ENCODE measurements at regions not wholly inside any gene's neighbourhood (a gene's known extent, or its start where the extent isn't known, plus 50 kb on each side); places are given as distances from the start of the nearest gene placed in this dataset.

DNA sequence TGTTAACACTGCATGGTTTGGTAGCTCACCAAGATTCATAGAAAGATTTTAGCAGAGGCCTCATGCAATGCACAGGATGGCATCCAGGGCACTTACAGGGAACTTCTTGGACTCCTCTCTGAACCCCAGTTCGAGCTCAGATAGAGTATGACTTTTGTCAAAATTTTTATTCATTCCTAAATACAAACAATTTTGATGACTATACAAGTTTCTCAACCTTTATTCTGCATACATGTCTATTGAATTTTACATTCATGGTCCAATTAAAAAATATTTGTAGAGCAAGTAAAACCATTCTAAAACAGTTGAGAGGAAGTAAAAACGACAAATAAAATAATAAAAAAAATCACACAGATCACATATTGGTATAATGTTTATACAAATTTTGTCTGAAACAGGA is 219.0 kb upstream of the MAN1A1 start:
- Histone ChIP-seq H2AK5ac (ENCODE audit: low read length) (no peak overlapping the region), H3K18ac (ENCODE audit: low read length) (no peak overlapping the region), H3K4me2 (ENCODE audit: low read length) (no peak overlapping the region), H3K56ac (ENCODE audit: low read length) (no peak overlapping the region), H3K4me3 (ENCODE audit: low read length) (no peak overlapping the region), H3K4ac (ENCODE audit: low read depth, low read length) (no peak overlapping the region), H4K8ac (ENCODE audit: low read depth, low read length) (no peak overlapping the region), H2BK120ac (ENCODE audit: low read depth, low read length) (no peak overlapping the region), H3K27me3 (ENCODE audit: insufficient read depth, low read length, poor library complexity) (no peaks in the 10 kb centered on the region), H4K5ac (ENCODE audit: low read length) (no peak overlapping the region), H3K9ac (ENCODE audit: low read length) (no peak overlapping the region), H3K36me3 (ENCODE audit: control insufficient read depth, insufficient read depth, low read length) (no peaks in the 10 kb centered on the region), H3K4me1 (ENCODE audit: control insufficient read depth, low read depth, low read length) (no peaks in the 10 kb centered on the region), H2BK15ac (replicated peaks; ENCODE audit: low read depth) (no peak overlapping the region), H2BK5ac (ENCODE audit: low read length) (no peak overlapping the region), H3K23ac (ENCODE audit: low read length) (no peak overlapping the region), H3K79me2 (ENCODE audit: control insufficient read depth, insufficient read depth, low read length) (no peaks in the 10 kb centered on the region), H3K27ac (ENCODE audit: low read depth, low read length) (no peak overlapping the region), H3K79me1 (ENCODE audit: low read length) (no peaks in the 10 kb centered on the region)
- WGBS (ENCODE audit: extremely low coverage, insufficient coverage, low lambda C conversion rate), result no CpG with 5 or more reads among the region's 2 CpGs
- DNase-seq, result no peak

DNA sequence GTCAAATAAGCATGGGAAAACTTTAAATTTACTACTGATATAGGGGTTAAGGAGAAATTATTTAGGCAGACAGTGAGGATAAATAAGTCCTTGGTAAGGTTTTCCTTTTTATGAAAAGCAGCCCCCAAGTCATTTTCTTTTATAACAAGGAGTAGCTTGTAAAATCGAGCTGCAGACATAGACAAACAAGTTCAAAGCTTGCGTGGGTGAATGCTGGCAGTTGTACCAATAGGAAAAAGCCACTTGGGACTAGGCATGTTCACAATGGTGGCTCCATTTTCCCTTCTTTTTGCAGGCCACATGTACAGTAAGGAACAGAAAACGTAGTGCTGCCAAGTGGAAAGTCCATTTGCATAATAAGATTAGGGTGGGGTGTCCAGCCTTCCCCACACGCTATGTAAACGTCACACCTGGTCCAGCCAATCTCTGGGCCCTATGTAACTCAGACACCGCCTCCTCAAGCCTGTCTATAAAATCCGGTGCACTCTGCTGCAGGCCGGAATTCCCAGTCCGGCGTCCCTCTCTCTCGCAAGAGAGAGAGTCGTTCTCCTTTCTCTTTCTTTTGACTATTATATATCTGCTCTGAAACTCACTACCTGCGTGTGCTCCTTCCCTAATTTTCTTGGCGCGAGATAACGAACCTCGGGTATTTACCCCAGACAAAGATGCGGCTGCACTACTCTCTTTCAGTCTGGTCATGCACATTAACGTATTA is 217.1 kb upstream of the MAN1A1 start:
- H4K5ac ChIP-seq (ENCODE audit: low read length), result no peak overlapping the region
- no CpG with 5 or more reads among the region's 19 CpGs for WGBS (ENCODE audit: extremely low coverage, insufficient coverage, low lambda C conversion rate)
- H2BK120ac ChIP-seq (ENCODE audit: low read depth, low read length), result no peak overlapping the region
- no peaks in the 10 kb centered on the region for H3K36me3 ChIP-seq (ENCODE audit: control insufficient read depth, insufficient read depth, low read length)
- no peak overlapping the region for H4K8ac ChIP-seq (ENCODE audit: low read depth, low read length)
- H3K9ac ChIP-seq (ENCODE audit: low read length), result no peak overlapping the region
- H2BK5ac ChIP-seq (ENCODE audit: low read length), result no peak overlapping the region
- no peak overlapping the region for H3K18ac ChIP-seq (ENCODE audit: low read length)
- H3K27ac ChIP-seq (ENCODE audit: low read depth, low read length), result no peak overlapping the region
- H3K4me3 ChIP-seq (ENCODE audit: low read length), result no peak overlapping the region
- H3K4me2 ChIP-seq (ENCODE audit: low read length), result no peak overlapping the region
- no peak overlapping the region for H3K56ac ChIP-seq (ENCODE audit: low read length)
- no peaks in the 10 kb centered on the region for H3K79me2 ChIP-seq (ENCODE audit: control insufficient read depth, insufficient read depth, low read length)
- H3K79me1 ChIP-seq (ENCODE audit: low read length), result no peaks in the 10 kb centered on the region
- no peak overlapping the region for H3K23ac ChIP-seq (ENCODE audit: low read length)
- no peak for DNase-seq
- H3K4me1 ChIP-seq (ENCODE audit: control insufficient read depth, low read depth, low read length), result no peaks in the 10 kb centered on the region
- no peak overlapping the region for H2BK15ac ChIP-seq (replicated peaks; ENCODE audit: low read depth)
- no peak overlapping the region for H2AK5ac ChIP-seq (ENCODE audit: low read length)
- no peaks in the 10 kb centered on the region for H3K27me3 ChIP-seq (ENCODE audit: insufficient read depth, low read length, poor library complexity)
- H3K4ac ChIP-seq (ENCODE audit: low read depth, low read length), result no peak overlapping the region

DNA sequence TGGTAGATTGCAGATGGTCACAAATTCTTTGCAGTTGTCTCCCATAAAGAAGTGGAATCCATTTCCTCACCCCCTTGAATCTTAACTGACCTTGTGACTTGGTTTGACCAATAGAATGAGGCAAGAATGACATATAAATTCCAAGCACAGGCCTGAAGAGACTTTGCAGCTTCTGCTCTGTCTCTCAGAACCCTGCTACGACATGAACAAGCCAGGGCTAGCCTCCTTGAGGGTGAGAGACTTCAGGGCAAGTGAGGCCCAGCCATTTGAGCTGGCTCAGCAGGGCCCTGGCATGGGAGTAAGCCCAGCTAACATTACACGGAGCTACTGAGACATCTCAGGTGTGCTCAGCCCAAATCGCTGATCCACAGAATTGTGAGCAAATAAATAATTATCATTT is 216.3 kb upstream of the MAN1A1 start:
- Histone ChIP-seq H2AK5ac (ENCODE audit: low read length) (no peak overlapping the region), H2BK15ac (replicated peaks; ENCODE audit: low read depth) (no peak overlapping the region), H3K18ac (ENCODE audit: low read length) (no peak overlapping the region), H3K36me3 (ENCODE audit: control insufficient read depth, insufficient read depth, low read length) (no peaks in the 10 kb centered on the region), H3K4me2 (ENCODE audit: low read length) (no peak overlapping the region), H3K4me3 (ENCODE audit: low read length) (no peak overlapping the region), H3K56ac (ENCODE audit: low read length) (no peak overlapping the region), H4K8ac (ENCODE audit: low read depth, low read length) (no peak overlapping the region), H3K79me2 (ENCODE audit: control insufficient read depth, insufficient read depth, low read length) (no peaks in the 10 kb centered on the region), H2BK120ac (ENCODE audit: low read depth, low read length) (no peak overlapping the region), H3K79me1 (ENCODE audit: low read length) (no peaks in the 10 kb centered on the region), H4K5ac (ENCODE audit: low read length) (no peak overlapping the region), H3K27me3 (ENCODE audit: insufficient read depth, low read length, poor library complexity) (no peaks in the 10 kb centered on the region), H3K4ac (ENCODE audit: low read depth, low read length) (no peak overlapping the region), H3K9ac (ENCODE audit: low read length) (no peak overlapping the region), H3K27ac (ENCODE audit: low read depth, low read length) (no peak overlapping the region), H3K4me1 (ENCODE audit: control insufficient read depth, low read depth, low read length) (no peaks in the 10 kb centered on the region), H3K23ac (ENCODE audit: low read length) (no peak overlapping the region), H2BK5ac (ENCODE audit: low read length) (no peak overlapping the region)
- no peak for DNase-seq
- WGBS (ENCODE audit: extremely low coverage, insufficient coverage, low lambda C conversion rate), result no CpG with 5 or more reads among the region's 3 CpGs

DNA sequence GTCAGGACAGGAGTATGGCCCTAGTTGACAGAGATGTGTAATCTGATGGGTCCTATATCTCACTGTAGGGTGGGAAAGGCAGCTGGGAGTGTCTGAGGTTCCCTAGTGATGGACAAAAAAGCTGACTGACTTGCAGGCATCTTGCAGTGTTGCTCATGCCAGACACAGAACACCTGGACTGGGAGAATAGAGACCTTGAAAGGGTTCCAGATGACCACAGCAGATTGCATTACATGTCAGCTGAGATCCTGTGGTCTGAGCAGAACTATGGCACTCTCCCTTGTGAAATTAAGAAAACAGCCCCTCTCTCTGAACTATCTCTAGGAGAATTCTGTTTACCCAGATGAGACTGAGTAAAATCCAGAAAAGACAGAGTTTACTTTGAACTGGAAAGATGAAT is 212.6 kb upstream of the MAN1A1 start:
- Histone ChIP-seq H4K8ac (ENCODE audit: low read depth, low read length) (no peak overlapping the region), H2BK15ac (replicated peaks; ENCODE audit: low read depth) (no peak overlapping the region), H3K27ac (ENCODE audit: low read depth, low read length) (no peak overlapping the region), H3K4me3 (ENCODE audit: low read length) (no peak overlapping the region), H3K36me3 (ENCODE audit: control insufficient read depth, insufficient read depth, low read length) (no peaks in the 10 kb centered on the region), H3K18ac (ENCODE audit: low read length) (no peak overlapping the region), H2BK120ac (ENCODE audit: low read depth, low read length) (no peak overlapping the region), H3K79me2 (ENCODE audit: control insufficient read depth, insufficient read depth, low read length) (no peaks in the 10 kb centered on the region), H3K23ac (ENCODE audit: low read length) (no peak overlapping the region), H2AK5ac (ENCODE audit: low read length) (no peak overlapping the region), H2BK5ac (ENCODE audit: low read length) (no peak overlapping the region), H3K9ac (ENCODE audit: low read length) (no peak overlapping the region), H3K4me1 (ENCODE audit: control insufficient read depth, low read depth, low read length) (no peaks in the 10 kb centered on the region), H3K27me3 (ENCODE audit: insufficient read depth, low read length, poor library complexity) (no peaks in the 10 kb centered on the region), H3K79me1 (ENCODE audit: low read length) (no peaks in the 10 kb centered on the region), H3K4ac (ENCODE audit: low read depth, low read length) (no peak overlapping the region), H3K4me2 (ENCODE audit: low read length) (no peak overlapping the region), H3K56ac (ENCODE audit: low read length) (no peak overlapping the region), H4K5ac (ENCODE audit: low read length) (no peak overlapping the region)
- DNase-seq, result no peak

DNA sequence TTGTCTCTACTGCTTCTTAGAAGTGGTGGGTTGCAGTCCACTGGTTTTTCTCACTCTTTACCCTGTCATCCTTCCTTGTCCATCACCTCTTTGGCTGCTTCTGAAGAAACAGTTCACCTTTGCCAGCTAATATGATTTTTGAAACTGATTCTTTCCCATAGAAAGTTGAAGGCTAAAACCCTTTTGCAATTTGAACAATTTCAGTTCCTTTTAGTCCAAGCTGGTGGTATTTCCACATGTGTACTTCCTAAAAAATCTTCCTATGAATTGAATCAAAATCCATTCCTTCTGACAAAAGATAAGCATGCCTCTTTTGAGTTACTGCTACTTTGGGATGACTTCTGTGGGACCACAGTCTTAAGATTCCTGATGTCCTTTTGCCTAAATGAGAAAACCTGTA is 210.0 kb upstream of the MAN1A1 start:
- Histone ChIP-seq H2BK120ac (ENCODE audit: low read depth, low read length) (no peak overlapping the region), H3K4me1 (ENCODE audit: control insufficient read depth, low read depth, low read length) (no peaks in the 10 kb centered on the region), H3K4me2 (ENCODE audit: low read length) (no peak overlapping the region), H3K56ac (ENCODE audit: low read length) (no peak overlapping the region), H3K36me3 (ENCODE audit: control insufficient read depth, insufficient read depth, low read length) (no peaks in the 10 kb centered on the region), H3K4ac (ENCODE audit: low read depth, low read length) (no peak overlapping the region), H3K18ac (ENCODE audit: low read length) (no peak overlapping the region), H3K4me3 (ENCODE audit: low read length) (no peak overlapping the region), H2BK5ac (ENCODE audit: low read length) (no peak overlapping the region), H2BK15ac (replicated peaks; ENCODE audit: low read depth) (no peak overlapping the region), H3K79me2 (ENCODE audit: control insufficient read depth, insufficient read depth, low read length) (no peaks in the 10 kb centered on the region), H4K8ac (ENCODE audit: low read depth, low read length) (no peak overlapping the region), H3K79me1 (ENCODE audit: low read length) (no peaks in the 10 kb centered on the region), H4K5ac (ENCODE audit: low read length) (no peak overlapping the region), H3K27me3 (ENCODE audit: insufficient read depth, low read length, poor library complexity) (no peaks in the 10 kb centered on the region), H3K27ac (ENCODE audit: low read depth, low read length) (no peak overlapping the region), H3K9ac (ENCODE audit: low read length) (no peak overlapping the region), H3K23ac (ENCODE audit: low read length) (no peak overlapping the region), H2AK5ac (ENCODE audit: low read length) (no peak overlapping the region)
- DNase-seq, result no peak

DNA sequence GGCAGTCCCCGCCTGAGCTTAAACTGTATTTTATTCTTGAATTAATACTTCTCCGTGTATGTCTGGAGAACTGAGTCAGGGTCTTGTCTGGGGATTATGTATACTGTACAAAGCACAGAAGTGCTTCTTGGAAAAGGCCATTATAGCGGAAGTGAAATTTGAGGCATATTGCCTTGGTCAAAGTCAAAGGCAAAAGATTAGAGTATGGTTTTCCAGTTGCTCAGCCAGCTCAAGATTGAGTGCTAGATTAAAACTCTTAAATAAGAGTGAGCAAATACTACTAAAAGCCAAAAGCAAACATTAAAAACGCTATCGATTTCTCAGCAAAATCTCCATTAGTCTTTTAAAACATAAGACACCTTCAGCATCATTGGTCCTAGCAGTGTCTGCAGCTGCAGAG is 207.7 kb upstream of the MAN1A1 start:
- Histone ChIP-seq H3K4me2 (ENCODE audit: low read length) (no peak overlapping the region), H2BK15ac (replicated peaks; ENCODE audit: low read depth) (no peak overlapping the region), H3K36me3 (ENCODE audit: control insufficient read depth, insufficient read depth, low read length) (no peaks in the 10 kb centered on the region), H3K4ac (ENCODE audit: low read depth, low read length) (no peak overlapping the region), H2AK5ac (ENCODE audit: low read length) (no peak overlapping the region), H3K56ac (ENCODE audit: low read length) (no peak overlapping the region), H4K5ac (ENCODE audit: low read length) (no peak overlapping the region), H2BK120ac (ENCODE audit: low read depth, low read length) (no peak overlapping the region), H3K27me3 (ENCODE audit: insufficient read depth, low read length, poor library complexity) (no peaks in the 10 kb centered on the region), H3K4me1 (ENCODE audit: control insufficient read depth, low read depth, low read length) (no peaks in the 10 kb centered on the region), H2BK5ac (ENCODE audit: low read length) (no peak overlapping the region), H3K18ac (ENCODE audit: low read length) (no peak overlapping the region), H3K79me1 (ENCODE audit: low read length) (no peaks in the 10 kb centered on the region), H3K9ac (ENCODE audit: low read length) (no peak overlapping the region), H3K23ac (ENCODE audit: low read length) (no peak overlapping the region), H3K79me2 (ENCODE audit: control insufficient read depth, insufficient read depth, low read length) (no peaks in the 10 kb centered on the region), H3K27ac (ENCODE audit: low read depth, low read length) (no peak overlapping the region), H3K4me3 (ENCODE audit: low read length) (no peak overlapping the region), H4K8ac (ENCODE audit: low read depth, low read length) (no peak overlapping the region)
- DNase-seq, result no peak
- WGBS (ENCODE audit: extremely low coverage, insufficient coverage, low lambda C conversion rate), result no CpG with 5 or more reads among the region's 5 CpGs

All from mesendoderm (in vitro differentiated cells).